ENCODE measurements at regions not wholly inside any gene's neighbourhood (a gene's known extent, or its start where the extent isn't known, plus 50 kb on each side); places are given as distances from the start of the nearest gene placed in this dataset.

- no peak for DNase-seq (ENCODE audit: low read depth)
Measured at GRCh38 chr5:172569861-172570558, 71.1 kb upstream of the NEURL1B start.

DNA sequence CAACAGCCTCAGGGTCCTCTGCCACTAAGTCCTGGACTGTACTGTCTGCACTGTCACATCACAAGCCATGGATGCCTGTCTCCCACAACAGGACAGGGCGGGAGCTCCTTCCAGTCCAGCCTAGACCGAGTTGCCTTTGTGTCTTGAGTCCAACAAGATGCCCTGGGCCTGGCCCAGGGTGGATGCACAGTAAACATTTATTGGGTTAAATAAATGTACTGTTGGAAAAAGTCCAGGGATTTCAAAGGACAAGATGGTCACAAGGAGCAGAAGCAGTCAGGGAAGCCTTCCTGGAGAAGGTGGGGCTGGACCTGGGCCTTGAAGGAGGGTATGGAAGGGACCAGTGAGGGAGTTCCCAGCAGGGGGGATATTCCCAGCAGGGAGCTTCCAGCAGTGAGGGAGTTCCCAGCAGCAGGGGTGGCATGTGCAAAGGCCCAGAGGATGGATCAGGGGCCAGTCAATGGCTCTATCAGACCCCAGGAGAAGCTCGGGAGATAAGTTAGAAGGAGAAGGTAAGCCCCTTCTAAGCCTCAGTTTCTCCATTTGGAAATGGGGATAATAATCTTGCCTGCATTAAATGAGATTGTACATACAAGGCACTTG lies 72.7 kb upstream of the NEURL1B start:
- no peak for DNase-seq (ENCODE audit: low read depth)

DNA sequence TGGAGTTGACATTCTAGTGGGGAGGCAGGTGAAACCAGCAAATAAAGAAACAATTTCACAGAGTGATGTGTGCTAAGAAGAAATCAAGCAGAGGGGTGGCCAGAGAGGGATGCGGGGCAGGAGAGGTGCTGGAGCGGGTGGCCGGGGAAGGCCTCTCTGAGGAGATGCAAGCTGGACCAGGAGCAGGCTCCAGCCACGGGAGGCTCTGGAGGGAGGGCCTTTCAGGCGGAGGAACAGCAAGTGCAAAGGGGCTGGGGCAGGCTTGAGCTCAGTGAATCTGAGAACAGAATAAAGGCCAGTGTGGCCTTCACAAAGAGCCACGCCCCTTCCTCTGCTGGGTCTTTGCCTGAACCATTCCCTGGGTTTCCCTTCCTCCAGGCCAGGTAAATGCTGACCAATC lies 73.2 kb upstream of the NEURL1B start:
- DNase-seq (ENCODE audit: low read depth): no peak

DNA sequence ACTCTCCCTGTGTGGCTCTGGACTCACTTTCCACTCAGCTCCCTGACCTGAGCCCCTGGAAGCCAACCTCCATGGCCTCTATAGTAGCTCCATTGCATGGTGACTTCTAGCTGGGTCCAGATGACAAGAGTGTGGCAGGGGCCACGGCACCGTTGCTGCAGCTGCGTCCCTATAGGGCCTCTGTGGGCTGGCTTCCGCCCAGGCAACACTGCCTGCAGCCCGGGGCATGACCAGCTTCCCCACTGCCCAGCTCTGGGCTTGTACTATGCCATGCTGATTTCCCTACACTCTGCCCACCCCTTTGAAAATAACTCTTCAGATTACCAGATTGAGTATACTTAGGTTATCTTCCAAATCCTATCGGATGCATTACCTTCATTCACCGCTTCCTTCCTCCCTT lies 73.8 kb upstream of the NEURL1B start:
- DNase-seq (ENCODE audit: low read depth): no peak

GRCh38 chr5:172565931-172566665 lies 75.0 kb upstream of the NEURL1B start:
- no peak for DNase-seq (ENCODE audit: low read depth)

GRCh38 chr5:172565455-172565854 lies 75.6 kb upstream of the NEURL1B start:
- DNase-seq (ENCODE audit: low read depth): no peak

GRCh38 chr5:172564883-172565282 lies 76.2 kb upstream of the NEURL1B start:
- no peak for DNase-seq (ENCODE audit: low read depth)

- DNase-seq (ENCODE audit: low read depth): no peak
Measured at GRCh38 chr5:172564188-172564587, 76.9 kb upstream of the NEURL1B start.

- DNase-seq (ENCODE audit: low read depth): no peak
Measured at GRCh38 chr5:172562443-172562842, 78.6 kb upstream of the NEURL1B start.

GRCh38 chr5:172561151-172561550 lies 79.9 kb upstream of the NEURL1B start:
- no peak for DNase-seq (ENCODE audit: low read depth)

DNA sequence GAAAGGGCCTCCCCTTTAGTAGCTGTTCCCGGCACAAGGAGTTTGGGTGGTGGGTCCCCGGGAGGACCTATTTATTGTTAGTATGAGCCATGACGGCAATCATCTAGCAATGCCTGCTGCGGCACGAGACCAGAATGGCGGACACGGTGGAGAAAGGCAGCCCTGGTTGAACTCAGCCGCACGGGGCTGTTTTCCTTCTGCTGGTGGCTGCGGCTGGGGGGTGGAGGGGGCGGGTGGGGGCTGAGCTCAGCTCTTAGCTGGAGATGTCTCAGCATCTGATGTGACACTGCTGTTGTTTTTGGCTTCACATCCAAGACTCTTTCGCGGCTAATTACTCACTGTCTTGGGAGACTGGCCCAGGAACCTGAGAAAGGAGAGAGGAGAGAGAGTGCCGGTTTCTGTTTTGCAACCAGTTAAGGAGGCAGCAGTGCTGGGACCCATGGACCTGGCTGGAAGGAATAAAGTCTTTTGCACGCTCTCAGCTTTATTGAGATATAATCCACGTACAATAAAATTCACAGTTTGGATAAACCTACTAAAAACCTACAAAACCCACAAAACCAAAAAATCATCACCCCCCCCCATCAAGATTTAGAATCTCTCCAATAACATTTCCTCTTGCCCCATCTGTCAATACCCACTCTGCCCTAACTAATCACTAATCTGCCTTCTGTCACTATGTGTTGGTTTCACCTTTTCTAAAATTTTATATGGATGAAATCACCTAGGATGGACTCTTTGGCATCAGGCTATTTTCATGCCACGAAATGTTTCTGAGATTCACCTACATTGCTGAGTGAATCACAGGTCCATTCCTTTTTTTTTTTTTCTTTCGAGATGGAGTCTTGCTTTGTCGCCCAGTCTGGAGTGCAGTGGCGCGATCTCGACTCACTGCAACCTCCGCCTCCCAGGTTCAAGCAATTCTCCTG lies 81.8 kb upstream of the NEURL1B start:
- DNase-seq (ENCODE audit: low read depth): peak; percentile 86

- no peak for DNase-seq (ENCODE audit: low read depth)
Measured at GRCh38 chr5:172558076-172558976, 82.7 kb upstream of the NEURL1B start.

DNA sequence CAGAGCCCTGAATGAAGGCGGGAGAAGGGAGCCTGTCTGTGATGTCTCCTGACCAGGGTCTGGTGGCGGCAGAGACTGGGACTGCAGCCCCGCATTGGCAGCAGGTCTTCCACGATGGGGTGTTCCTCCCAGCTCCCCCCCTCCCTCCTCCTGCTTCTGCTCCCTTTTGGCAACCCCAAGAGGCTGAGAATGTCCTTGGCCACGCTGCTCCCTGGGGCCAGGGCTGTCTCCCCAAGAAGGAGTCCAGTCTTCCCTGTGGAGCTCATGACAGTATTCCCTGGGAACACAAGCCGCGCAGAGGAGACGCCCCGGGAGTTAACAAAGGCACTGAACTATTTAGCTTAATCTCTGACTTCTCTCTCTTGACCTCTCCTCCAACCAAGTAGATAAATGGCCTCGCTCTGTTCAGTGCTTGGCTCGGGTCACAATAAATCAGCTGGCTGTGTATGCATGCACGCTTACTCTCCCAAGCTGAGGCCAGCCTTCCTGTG lies 84.0 kb upstream of the NEURL1B start:
- DNase-seq (ENCODE audit: low read depth): no peak

DNA sequence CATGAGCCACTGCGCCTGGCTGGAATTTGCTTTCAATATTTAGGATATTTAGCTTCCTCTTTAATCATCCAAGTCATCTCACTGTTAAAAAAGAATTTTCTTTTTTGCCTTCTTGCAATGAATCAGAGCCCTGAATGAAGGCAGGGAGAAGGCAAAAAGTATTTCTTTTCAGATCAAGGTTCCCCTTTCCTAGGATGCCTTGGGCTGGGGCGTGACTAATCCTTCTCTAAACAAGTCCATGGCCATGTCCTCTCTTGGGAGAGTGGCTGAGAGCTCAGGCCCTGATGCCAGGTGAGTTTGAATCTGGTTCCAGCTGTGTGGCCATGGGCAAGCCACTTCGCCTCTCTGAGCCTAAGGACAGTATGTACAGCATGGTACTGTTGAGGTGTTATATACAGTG lies 84.8 kb upstream of the NEURL1B start:
- DNase-seq (ENCODE audit: low read depth): no peak

DNA sequence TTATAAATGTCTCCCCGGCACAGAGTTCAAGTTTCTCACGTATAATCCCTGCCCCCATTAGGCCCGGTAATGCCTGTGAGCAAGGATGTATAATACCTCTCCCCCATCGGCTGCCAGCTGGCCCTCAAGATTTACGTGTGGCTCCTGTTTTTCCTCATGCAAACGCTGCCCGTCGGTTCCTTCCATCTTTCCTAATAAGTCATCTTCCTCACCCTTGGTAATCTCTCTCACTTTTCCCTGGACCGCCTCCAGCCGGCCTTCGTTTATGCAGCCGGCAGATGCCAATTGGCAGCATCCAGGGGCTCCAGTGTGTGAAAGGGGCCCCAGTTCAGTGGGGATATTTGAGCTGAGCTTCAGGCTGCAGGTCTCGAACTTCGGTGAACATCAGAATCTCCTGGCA lies 86.5 kb upstream of the NEURL1B start:
- DNase-seq (ENCODE audit: low read depth): no peak

- no peak for DNase-seq (ENCODE audit: low read depth)
Measured at GRCh38 chr5:172553903-172554302, 87.2 kb upstream of the NEURL1B start.

- DNase-seq (ENCODE audit: low read depth): no peak
Measured at GRCh38 chr5:172553167-172553566, 87.9 kb upstream of the NEURL1B start.

DNA sequence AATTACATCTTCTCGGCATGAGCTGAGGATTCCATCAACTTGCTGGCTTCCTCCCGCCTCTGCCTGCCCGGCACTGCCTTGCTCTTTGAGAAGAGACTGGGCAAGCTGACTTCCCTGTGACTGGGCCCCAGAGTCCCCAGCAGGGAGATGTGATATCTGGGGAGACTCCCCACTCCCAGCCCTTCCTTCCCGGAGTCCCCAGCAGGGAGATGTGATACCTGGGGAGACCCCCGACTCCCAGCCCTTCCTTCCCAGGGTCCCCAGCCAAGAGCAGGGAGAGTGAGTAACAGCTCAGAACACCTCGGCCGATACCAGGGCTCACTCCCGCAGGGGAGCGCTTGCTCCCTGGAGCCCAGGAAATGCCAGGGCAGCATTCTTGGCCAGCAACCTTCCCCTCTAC lies 90.1 kb upstream of the NEURL1B start:
- DNase-seq (ENCODE audit: low read depth): no peak

- DNase-seq (ENCODE audit: low read depth): no peak
Measured at GRCh38 chr5:172550096-172550765, 90.8 kb upstream of the NEURL1B start.

- no peak for DNase-seq (ENCODE audit: low read depth)
Measured at GRCh38 chr5:172549696-172550095, 91.4 kb upstream of the NEURL1B start.
